K562 (cell line): ENCODE measurements at regions not wholly inside any gene's neighbourhood (a gene's known extent, or its start where the extent isn't known, plus 50 kb on each side); places are given as distances from the start of the nearest gene placed in this dataset.
"Not testable (repeated sequence)": the region's sequence is repeated elsewhere in the genome, so short reads cannot be mapped to it uniquely, and the experiment has no call there.

ENCODE experiments used
- CBX1 ChIP-seq: sonication (generic); IDR thresholded peaks from 2 replicates; pipeline ENCODE4 v1.6.1; 2016; ENCODE audit warnings: antibody characterized with exemption, low read depth, mild to moderate bottlenecking
- CREB1 ChIP-seq, 2 experiments: sonication (generic) in 1 of 2; formaldehyde crosslinking in 1 of 2; IDR thresholded peaks; 2 replicates each; pipeline versions ENCODE4 v1.6.1 to v1.8.0; 2012 to 2022; ENCODE audit warnings: inconsistent platforms in 1 of 2, mild to moderate bottlenecking in 1 of 2, missing genetic modification reagents in 1 of 2, moderate library complexity in 1 of 2
- PML ChIP-seq: IDR thresholded peaks from 2 replicates; pipeline ENCODE4 v1.6.1; 2012; ENCODE audit warnings: low read length, inconsistent platforms
- POLR2A ChIP-seq: fragments of 450-650 bp; conservative IDR thresholded peaks from 2 replicates; pipeline ENCODE4 v1.6.1; 2016
- POLR2AphosphoS2 ChIP-seq: IDR thresholded peaks from 2 replicates; pipeline ENCODE4 v1.6.1; 2012; ENCODE audit warnings: low read length, improper control_type of control experiment
- RHOXF2B ChIP-seq: fragments of 250-450 bp; sonication (Bioruptor Pico); conservative IDR thresholded peaks from 2 replicates; pipeline ENCODE4 v1.5.1; 2021
- SMAD1 ChIP-seq: fragments of 150-350 bp; IDR thresholded peaks from 2 replicates; pipeline ENCODE4 v1.6.1; 2014; ENCODE audit warnings: low read length, low read depth; ENCODE audit not compliant: partially characterized antibody
- THRAP3 ChIP-seq: fragments of 450-650 bp; IDR thresholded peaks from 2 replicates; pipeline ENCODE4 v1.6.1; 2016; ENCODE audit warnings: mild to moderate bottlenecking, inconsistent platforms, borderline replicate concordance
- YY1 ChIP-seq, 3 experiments: IDR thresholded peaks; 2 replicates each; pipeline ENCODE4 v1.6.1; 2011; ENCODE audit warnings: low read length in 2 of 3, mild to moderate bottlenecking in 2 of 3, moderate library complexity in 2 of 3, borderline replicate concordance in 1 of 3, control low read depth in 1 of 3, low read depth in 1 of 3; ENCODE audit not compliant: insufficient read depth in 3 of 3, insufficient replicate concordance in 2 of 3, control insufficient read depth in 1 of 3, insufficient read length in 1 of 3; ENCODE audit errors: extremely low read depth in 1 of 3
- TF ChIP-seq, protein P1 (sequence below), 3 experiments: fragments of 200-800 bp in 1 of 3; fragments of 250-450 bp in 1 of 3; fragments of 450-650 bp in 1 of 3; sonication (Bioruptor Pico) in 1 of 3; sonication (Bioruptor generic) in 1 of 3; formaldehyde crosslinking in 1 of 3; IDR thresholded peaks; 2 replicates each; pipeline versions ENCODE4 v1.6.1 to v1.8.0; 2016 to 2022; ENCODE audit warnings: mild to moderate bottlenecking in 2 of 3, missing genetic modification characterization in 2 of 3, missing compliant biosample characterization in 1 of 3, moderate library complexity in 1 of 3
- TF ChIP-seq, protein P2 (sequence below): fragments of 450-650 bp; formaldehyde crosslinking; IDR thresholded peaks from 2 replicates; pipeline ENCODE4 v1.4.0; 2022; ENCODE audit warnings: missing genetic modification characterization
- TF ChIP-seq, protein P3 (sequence below): sonication (generic); IDR thresholded peaks from 2 replicates; pipeline ENCODE4 v1.6.1; 2016
- TF ChIP-seq, protein P4 (sequence below), 3 experiments: IDR thresholded peaks in 2 of 3; conservative IDR thresholded peaks in 1 of 3; 2 replicates each; pipeline ENCODE4 v1.5.1; 2011 to 2012; ENCODE audit warnings: low read length in 3 of 3, mild to moderate bottlenecking in 3 of 3, control low read depth in 2 of 3, improper control_type of control experiment in 1 of 3, inconsistent platforms in 1 of 3, low read depth in 1 of 3, mixed read lengths in 1 of 3, moderate library complexity in 1 of 3; ENCODE audit not compliant: insufficient read depth in 2 of 3
- TF ChIP-seq, protein P5 (sequence below): fragments of 450-650 bp; IDR thresholded peaks from 2 replicates; pipeline ENCODE4 v1.7.1; 2018; ENCODE audit warnings: mild to moderate bottlenecking, low read depth; ENCODE audit not compliant: partially characterized antibody

DNA sequence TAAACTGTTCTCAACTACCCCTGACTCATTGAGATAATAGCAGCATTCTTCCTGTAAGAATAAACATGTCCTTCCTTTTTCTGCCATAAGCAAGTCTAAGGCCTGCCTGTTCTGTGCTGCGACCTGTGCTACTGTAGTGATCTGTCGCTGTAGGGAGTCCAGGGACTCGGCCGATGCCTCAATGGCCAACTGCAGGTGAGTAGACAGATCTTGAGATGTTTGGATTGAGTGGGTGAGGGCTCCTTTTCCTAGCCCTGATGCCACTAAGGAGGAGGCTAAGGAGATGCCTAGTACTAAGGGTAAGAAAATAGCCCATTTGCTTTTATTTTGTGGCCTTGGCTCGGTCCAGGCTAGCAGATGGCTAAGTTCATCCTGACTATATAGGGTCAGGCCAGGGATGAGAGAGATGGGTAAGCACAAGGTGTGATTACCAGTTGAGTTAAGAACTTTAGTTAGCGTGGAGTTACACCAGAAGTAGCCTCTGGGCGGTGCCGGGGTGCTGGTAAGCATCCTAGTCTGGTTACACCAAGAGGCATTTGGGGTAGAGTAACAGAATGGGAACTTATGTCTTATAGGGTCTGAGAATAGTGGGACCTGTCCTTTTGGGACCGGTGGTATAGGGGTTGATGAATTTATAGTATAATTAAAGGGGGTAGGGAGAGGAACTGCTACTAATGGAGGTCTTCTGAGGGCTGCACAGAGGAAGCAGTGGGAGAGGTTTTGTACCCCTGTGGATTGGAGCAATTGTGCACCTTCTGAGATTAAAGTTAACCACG lies 642.4 kb upstream of the DPP6 start (continued):
- TF ChIP-seq CBX1 (peak; percentile 21; the same call in 1 of the 2 replicates), SMAD1 (peak; percentile 69), CREB1 (IDR thresholded peaks at IDR 0.05) (0 out of 2 replicates have a peak, but pooled peaks have one; percentile 9), THRAP3 (peak; percentile 62; the same call in 1 of the 2 replicates), POLR2A (peak; percentile 73), YY1 (IDR thresholded peaks at IDR 0.05; ENCODE audit: borderline replicate concordance in 1 of 3, control insufficient read depth in 1 of 3, extremely low read depth in 1 of 3, insufficient read depth in 3 of 3, insufficient read length in 1 of 3, insufficient replicate concordance in 2 of 3, low read depth in 1 of 3, low read length in 2 of 3) (peak in 1 of 3 experiments; percentile 5), RHOXF2B (CRISPR knock-in tag) (peak; percentile 73; the same call in 1 of the 2 replicates), PML (peak; percentile 55; the same call in 1 of the 2 replicates), POLR2AphosphoS2 (peak; percentile 47)
- TF ChIP-seq, protein P1, sequence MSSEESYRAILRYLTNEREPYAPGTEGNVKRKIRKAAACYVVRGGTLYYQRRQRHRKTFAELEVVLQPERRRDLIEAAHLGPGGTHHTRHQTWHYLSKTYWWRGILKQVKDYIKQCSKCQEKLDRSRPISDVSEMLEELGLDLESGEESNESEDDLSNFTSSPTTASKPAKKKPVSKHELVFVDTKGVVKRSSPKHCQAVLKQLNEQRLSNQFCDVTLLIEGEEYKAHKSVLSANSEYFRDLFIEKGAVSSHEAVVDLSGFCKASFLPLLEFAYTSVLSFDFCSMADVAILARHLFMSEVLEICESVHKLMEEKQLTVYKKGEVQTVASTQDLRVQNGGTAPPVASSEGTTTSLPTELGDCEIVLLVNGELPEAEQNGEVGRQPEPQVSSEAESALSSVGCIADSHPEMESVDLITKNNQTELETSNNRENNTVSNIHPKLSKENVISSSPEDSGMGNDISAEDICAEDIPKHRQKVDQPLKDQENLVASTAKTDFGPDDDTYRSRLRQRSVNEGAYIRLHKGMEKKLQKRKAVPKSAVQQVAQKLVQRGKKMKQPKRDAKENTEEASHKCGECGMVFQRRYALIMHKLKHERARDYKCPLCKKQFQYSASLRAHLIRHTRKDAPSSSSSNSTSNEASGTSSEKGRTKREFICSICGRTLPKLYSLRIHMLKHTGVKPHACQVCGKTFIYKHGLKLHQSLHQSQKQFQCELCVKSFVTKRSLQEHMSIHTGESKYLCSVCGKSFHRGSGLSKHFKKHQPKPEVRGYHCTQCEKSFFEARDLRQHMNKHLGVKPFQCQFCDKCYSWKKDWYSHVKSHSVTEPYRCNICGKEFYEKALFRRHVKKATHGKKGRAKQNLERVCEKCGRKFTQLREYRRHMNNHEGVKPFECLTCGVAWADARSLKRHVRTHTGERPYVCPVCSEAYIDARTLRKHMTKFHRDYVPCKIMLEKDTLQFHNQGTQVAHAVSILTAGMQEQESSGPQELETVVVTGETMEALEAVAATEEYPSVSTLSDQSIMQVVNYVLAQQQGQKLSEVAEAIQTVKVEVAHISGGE (CRISPR knock-in tag; IDR thresholded peaks at IDR 0.05) = 0 out of 6 replicates have a peak, but pooled peaks of 1 of the 3 experiments have one; percentile 20
- not testable (repeated sequence) for TF ChIP-seq CREB1 (CRISPR knock-in tag; IDR thresholded peaks at IDR 0.05)
- TF ChIP-seq, protein P2, sequence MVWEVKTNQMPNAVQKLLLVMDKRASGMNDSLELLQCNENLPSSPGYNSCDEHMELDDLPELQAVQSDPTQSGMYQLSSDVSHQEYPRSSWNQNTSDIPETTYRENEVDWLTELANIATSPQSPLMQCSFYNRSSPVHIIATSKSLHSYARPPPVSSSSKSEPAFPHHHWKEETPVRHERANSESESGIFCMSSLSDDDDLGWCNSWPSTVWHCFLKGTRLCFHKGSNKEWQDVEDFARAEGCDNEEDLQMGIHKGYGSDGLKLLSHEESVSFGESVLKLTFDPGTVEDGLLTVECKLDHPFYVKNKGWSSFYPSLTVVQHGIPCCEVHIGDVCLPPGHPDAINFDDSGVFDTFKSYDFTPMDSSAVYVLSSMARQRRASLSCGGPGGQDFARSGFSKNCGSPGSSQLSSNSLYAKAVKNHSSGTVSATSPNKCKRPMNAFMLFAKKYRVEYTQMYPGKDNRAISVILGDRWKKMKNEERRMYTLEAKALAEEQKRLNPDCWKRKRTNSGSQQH (CRISPR knock-in tag) = peak; percentile 80; the same call in 1 of the 2 replicates
- TF ChIP-seq, protein P3, sequence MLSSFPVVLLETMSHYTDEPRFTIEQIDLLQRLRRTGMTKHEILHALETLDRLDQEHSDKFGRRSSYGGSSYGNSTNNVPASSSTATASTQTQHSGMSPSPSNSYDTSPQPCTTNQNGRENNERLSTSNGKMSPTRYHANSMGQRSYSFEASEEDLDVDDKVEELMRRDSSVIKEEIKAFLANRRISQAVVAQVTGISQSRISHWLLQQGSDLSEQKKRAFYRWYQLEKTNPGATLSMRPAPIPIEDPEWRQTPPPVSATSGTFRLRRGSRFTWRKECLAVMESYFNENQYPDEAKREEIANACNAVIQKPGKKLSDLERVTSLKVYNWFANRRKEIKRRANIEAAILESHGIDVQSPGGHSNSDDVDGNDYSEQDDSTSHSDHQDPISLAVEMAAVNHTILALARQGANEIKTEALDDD = peak; percentile 97
- TF ChIP-seq, protein P4, sequence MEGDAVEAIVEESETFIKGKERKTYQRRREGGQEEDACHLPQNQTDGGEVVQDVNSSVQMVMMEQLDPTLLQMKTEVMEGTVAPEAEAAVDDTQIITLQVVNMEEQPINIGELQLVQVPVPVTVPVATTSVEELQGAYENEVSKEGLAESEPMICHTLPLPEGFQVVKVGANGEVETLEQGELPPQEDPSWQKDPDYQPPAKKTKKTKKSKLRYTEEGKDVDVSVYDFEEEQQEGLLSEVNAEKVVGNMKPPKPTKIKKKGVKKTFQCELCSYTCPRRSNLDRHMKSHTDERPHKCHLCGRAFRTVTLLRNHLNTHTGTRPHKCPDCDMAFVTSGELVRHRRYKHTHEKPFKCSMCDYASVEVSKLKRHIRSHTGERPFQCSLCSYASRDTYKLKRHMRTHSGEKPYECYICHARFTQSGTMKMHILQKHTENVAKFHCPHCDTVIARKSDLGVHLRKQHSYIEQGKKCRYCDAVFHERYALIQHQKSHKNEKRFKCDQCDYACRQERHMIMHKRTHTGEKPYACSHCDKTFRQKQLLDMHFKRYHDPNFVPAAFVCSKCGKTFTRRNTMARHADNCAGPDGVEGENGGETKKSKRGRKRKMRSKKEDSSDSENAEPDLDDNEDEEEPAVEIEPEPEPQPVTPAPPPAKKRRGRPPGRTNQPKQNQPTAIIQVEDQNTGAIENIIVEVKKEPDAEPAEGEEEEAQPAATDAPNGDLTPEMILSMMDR (IDR thresholded peaks at IDR 0.05 in 2 of 3, conservative IDR thresholded peaks at IDR 0.05 in 1 of 3; ENCODE audit: insufficient read depth in 2 of 3, low read depth in 1 of 3, low read length in 3 of 3) = peak in 1 of 3 experiments; percentile 5; a peak in 1 of 6 replicates
- TF ChIP-seq, protein P5, sequence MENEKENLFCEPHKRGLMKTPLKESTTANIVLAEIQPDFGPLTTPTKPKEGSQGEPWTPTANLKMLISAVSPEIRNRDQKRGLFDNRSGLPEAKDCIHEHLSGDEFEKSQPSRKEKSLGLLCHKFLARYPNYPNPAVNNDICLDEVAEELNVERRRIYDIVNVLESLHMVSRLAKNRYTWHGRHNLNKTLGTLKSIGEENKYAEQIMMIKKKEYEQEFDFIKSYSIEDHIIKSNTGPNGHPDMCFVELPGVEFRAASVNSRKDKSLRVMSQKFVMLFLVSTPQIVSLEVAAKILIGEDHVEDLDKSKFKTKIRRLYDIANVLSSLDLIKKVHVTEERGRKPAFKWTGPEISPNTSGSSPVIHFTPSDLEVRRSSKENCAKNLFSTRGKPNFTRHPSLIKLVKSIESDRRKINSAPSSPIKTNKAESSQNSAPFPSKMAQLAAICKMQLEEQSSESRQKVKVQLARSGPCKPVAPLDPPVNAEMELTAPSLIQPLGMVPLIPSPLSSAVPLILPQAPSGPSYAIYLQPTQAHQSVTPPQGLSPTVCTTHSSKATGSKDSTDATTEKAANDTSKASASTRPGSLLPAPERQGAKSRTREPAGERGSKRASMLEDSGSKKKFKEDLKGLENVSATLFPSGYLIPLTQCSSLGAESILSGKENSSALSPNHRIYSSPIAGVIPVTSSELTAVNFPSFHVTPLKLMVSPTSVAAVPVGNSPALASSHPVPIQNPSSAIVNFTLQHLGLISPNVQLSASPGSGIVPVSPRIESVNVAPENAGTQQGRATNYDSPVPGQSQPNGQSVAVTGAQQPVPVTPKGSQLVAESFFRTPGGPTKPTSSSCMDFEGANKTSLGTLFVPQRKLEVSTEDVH = peak; percentile 17
